ENCODE measurements at regions not wholly inside any gene's neighbourhood (a gene's known extent, or its start where the extent isn't known, plus 50 kb on each side); places are given as distances from the start of the nearest gene placed in this dataset.

DNA sequence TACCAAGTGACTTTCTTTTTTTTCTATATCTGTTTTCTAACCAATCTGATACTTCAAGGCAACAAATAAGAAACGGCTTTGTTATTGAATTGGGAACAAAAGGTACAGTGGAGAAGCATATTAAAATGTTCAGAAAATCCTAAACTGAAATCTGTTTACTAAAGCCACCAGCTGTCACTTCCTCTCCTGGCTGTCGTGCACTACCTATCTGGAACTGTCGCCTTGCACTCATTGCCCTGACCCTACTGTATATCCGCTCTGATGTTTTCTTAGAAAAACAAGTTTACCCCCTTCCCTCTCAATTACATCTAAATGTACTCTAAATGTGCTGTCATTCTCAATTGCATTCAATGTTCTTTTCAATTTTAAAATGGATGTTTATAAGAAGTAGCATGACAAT is 439.8 kb upstream of the ARRDC4 start:
- no peak for ATAC-seq (ENCODE audit: low FRiP score in 2 of 2)
- Histone ChIP-seq H3K27me3 (no peaks in the 10 kb centered on the region), H3K36me3 (no peaks in the 10 kb centered on the region), H3K9me3 (no peaks in the 10 kb centered on the region), H3K4me3 (no peak overlapping the region), H3K27ac (no peak overlapping the region), H3K4me1 (no peaks in the 10 kb centered on the region)
- WGBS, 2 donors, result 62 to 69% methylated on average over 4 of the region's 4 CpGs
- TF ChIP-seq EP300 (IDR thresholded peaks at IDR 0.05), result no peak
- TF ChIP-seq POLR2AphosphoS5 (IDR thresholded peaks at IDR 0.05), result no peak
- TF ChIP-seq POLR2A (IDR thresholded peaks at IDR 0.05), result no peak
- TF ChIP-seq, protein P1, sequence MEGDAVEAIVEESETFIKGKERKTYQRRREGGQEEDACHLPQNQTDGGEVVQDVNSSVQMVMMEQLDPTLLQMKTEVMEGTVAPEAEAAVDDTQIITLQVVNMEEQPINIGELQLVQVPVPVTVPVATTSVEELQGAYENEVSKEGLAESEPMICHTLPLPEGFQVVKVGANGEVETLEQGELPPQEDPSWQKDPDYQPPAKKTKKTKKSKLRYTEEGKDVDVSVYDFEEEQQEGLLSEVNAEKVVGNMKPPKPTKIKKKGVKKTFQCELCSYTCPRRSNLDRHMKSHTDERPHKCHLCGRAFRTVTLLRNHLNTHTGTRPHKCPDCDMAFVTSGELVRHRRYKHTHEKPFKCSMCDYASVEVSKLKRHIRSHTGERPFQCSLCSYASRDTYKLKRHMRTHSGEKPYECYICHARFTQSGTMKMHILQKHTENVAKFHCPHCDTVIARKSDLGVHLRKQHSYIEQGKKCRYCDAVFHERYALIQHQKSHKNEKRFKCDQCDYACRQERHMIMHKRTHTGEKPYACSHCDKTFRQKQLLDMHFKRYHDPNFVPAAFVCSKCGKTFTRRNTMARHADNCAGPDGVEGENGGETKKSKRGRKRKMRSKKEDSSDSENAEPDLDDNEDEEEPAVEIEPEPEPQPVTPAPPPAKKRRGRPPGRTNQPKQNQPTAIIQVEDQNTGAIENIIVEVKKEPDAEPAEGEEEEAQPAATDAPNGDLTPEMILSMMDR (IDR thresholded peaks at IDR 0.05), result no peak
- no peak for DNase-seq

GRCh38 chr15:97521381-97522285 is 438.9 kb upstream of the ARRDC4 start:
- Histone ChIP-seq H3K27me3 (no peaks in the 10 kb centered on the region), H3K27ac (no peak overlapping the region), H3K4me3 (no peak overlapping the region), H3K36me3 (no peaks in the 10 kb centered on the region), H3K4me1 (no peaks in the 10 kb centered on the region), H3K9me3 (no peaks in the 10 kb centered on the region)
- TF ChIP-seq, protein P1 (IDR thresholded peaks at IDR 0.05), result no peak
- TF ChIP-seq POLR2AphosphoS5 (IDR thresholded peaks at IDR 0.05) (no peak), POLR2A (IDR thresholded peaks at IDR 0.05) (no peak), EP300 (IDR thresholded peaks at IDR 0.05) (no peak)
- 59% methylated on average over 21 of the region's 21 CpGs for WGBS, 2 donors
- DNase-seq (peak in 1 of 2 donors; percentile 2), ATAC-seq (ENCODE audit: low FRiP score in 2 of 2) (peak in 1 of 2 donors; percentile 17)

GRCh38 chr15:97522347-97522746 is 438.2 kb upstream of the ARRDC4 start:
- Histone ChIP-seq H3K4me3 (no peak overlapping the region), H3K4me1 (no peaks in the 10 kb centered on the region), H3K27ac (no peak overlapping the region), H3K9me3 (no peaks in the 10 kb centered on the region), H3K27me3 (no peaks in the 10 kb centered on the region), H3K36me3 (no peaks in the 10 kb centered on the region)
- 83 to 85% methylated on average over 16 of the region's 16 CpGs for whole genome bisulfite sequencing, 2 donors
- TF ChIP-seq EP300 (IDR thresholded peaks at IDR 0.05) (no peak), POLR2AphosphoS5 (IDR thresholded peaks at IDR 0.05) (no peak), POLR2A (IDR thresholded peaks at IDR 0.05) (no peak)
- TF ChIP-seq, protein P1 (IDR thresholded peaks at IDR 0.05), result no peak
- DNase-seq (peak in 1 of 2 donors; percentile 12), ATAC-seq (ENCODE audit: low FRiP score in 2 of 2) (peak in 1 of 2 donors; percentile 8)

DNA sequence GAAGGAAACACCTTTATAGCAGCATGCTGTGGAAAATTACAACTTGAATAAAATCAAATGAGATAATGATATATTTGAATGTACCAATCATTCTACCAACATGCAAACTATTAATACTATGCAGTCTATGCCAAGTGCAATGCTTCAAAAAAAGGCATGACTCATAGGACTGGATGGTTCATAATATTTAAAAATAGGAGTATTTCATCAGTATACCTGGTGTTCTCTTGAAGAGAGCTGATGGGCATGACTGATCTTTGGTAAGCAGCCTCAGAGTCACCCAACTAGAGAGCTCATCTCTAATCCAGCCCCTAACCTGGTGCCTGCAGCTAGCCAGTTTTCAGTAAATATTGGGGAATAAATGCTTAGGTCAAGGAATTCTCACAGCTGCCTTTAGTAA is 434.7 kb upstream of the ARRDC4 start:
- Histone ChIP-seq H3K4me3 (no peak overlapping the region), H3K9me3 (no peaks in the 10 kb centered on the region), H3K27ac (no peak overlapping the region), H3K4me1 (no peaks in the 10 kb centered on the region), H3K36me3 (no peaks in the 10 kb centered on the region), H3K27me3 (no peaks in the 10 kb centered on the region)
- ATAC-seq (ENCODE audit: low FRiP score in 2 of 2) (no peak), DNase-seq (no peak)
- TF ChIP-seq EP300 (IDR thresholded peaks at IDR 0.05), result no peak
- no peak for TF ChIP-seq POLR2A (IDR thresholded peaks at IDR 0.05)
- no peak for TF ChIP-seq POLR2AphosphoS5 (IDR thresholded peaks at IDR 0.05)
- TF ChIP-seq, protein P1 (IDR thresholded peaks at IDR 0.05), result no peak

GRCh38 chr15:97528238-97528637 is 432.3 kb upstream of the ARRDC4 start:
- 69 to 85% methylated on average over 4 of the region's 4 CpGs for WGBS, 2 donors
- Histone ChIP-seq H3K4me3 (no peak overlapping the region), H3K4me1 (no peaks in the 10 kb centered on the region), H3K9me3 (no peaks in the 10 kb centered on the region), H3K27me3 (no peaks in the 10 kb centered on the region), H3K27ac (no peak overlapping the region), H3K36me3 (no peaks in the 10 kb centered on the region)
- ATAC-seq (ENCODE audit: low FRiP score in 2 of 2), result no peak
- no peak for DNase-seq
- no peak for TF ChIP-seq POLR2A (IDR thresholded peaks at IDR 0.05)
- TF ChIP-seq, protein P1 (IDR thresholded peaks at IDR 0.05), result no peak
- TF ChIP-seq POLR2AphosphoS5 (IDR thresholded peaks at IDR 0.05), result no peak
- TF ChIP-seq EP300 (IDR thresholded peaks at IDR 0.05), result no peak
